ENCODE measurements at regions not wholly inside any gene's neighbourhood (a gene's known extent, or its start where the extent isn't known, plus 50 kb on each side); places are given as distances from the start of the nearest gene placed in this dataset.

GRCh38 chr15:47486040-47486439, 231.3 kb upstream of the SEMA6D start:
- DNase-seq = no peak

- no peak for DNase-seq
Observed at GRCh38 chr15:47492195-47492594, 225.1 kb upstream of the SEMA6D start.

GRCh38 chr15:47493357-47494247, 223.7 kb upstream of the SEMA6D start:
- DNase-seq = no peak

- no peak for DNase-seq
Observed at GRCh38 chr15:47496343-47497185, 220.7 kb upstream of the SEMA6D start.

GRCh38 chr15:47500842-47501241, 216.5 kb upstream of the SEMA6D start:
- no peak for DNase-seq

GRCh38 chr15:47502041-47502440, 215.3 kb upstream of the SEMA6D start:
- no peak for DNase-seq

- peak in 5 of 14 donors; percentile 13 to 38 (median 32) for DNase-seq
Observed at GRCh38 chr15:47503876-47504275, 213.4 kb upstream of the SEMA6D start.

GRCh38 chr15:47504624-47505256, 212.6 kb upstream of the SEMA6D start:
- DNase-seq = peak in 8 of 14 donors; percentile 5 to 62 (median 34)

- no peak for DNase-seq
Observed at GRCh38 chr15:47505712-47506328, 211.5 kb upstream of the SEMA6D start.

- peak in 1 of 14 donors; percentile 21 for DNase-seq
Observed at GRCh38 chr15:47506329-47507100, 210.8 kb upstream of the SEMA6D start.

GRCh38 chr15:47507221-47507985, 209.9 kb upstream of the SEMA6D start:
- peak in 4 of 14 donors; percentile 5 to 24 (median 12) for DNase-seq

- DNase-seq = no peak
Observed at GRCh38 chr15:47511261-47511660, 206.0 kb upstream of the SEMA6D start.

- no peak for DNase-seq
Observed at GRCh38 chr15:47513471-47513870, 203.8 kb upstream of the SEMA6D start.

- no peak for DNase-seq
Observed at GRCh38 chr15:47514200-47514652, 203.1 kb upstream of the SEMA6D start.

- no peak for DNase-seq
Observed at GRCh38 chr15:47516558-47516957, 200.7 kb upstream of the SEMA6D start.

- no peak for DNase-seq
Observed at GRCh38 chr15:47516972-47517371, 200.3 kb upstream of the SEMA6D start.

GRCh38 chr15:47517737-47518136, 199.6 kb upstream of the SEMA6D start:
- no peak for DNase-seq

- no peak for DNase-seq
Observed at GRCh38 chr15:47523681-47524475, 193.4 kb upstream of the SEMA6D start.

GRCh38 chr15:47529241-47529640, 188.1 kb upstream of the SEMA6D start:
- DNase-seq = no peak

GRCh38 chr15:47534673-47535072, 182.6 kb upstream of the SEMA6D start:
- no peak for DNase-seq
